LNCAP (cell line): ENCODE measurements at regions not wholly inside any gene's neighbourhood (a gene's known extent, or its start where the extent isn't known, plus 50 kb on each side); places are given as distances from the start of the nearest gene placed in this dataset.

Experiments
- CTCF ChIP-seq: fragments of 450-650 bp; IDR thresholded peaks from 2 replicates; pipeline ENCODE4 v1.5.1; 2017; ENCODE audit warnings: mild to moderate bottlenecking

DNA sequence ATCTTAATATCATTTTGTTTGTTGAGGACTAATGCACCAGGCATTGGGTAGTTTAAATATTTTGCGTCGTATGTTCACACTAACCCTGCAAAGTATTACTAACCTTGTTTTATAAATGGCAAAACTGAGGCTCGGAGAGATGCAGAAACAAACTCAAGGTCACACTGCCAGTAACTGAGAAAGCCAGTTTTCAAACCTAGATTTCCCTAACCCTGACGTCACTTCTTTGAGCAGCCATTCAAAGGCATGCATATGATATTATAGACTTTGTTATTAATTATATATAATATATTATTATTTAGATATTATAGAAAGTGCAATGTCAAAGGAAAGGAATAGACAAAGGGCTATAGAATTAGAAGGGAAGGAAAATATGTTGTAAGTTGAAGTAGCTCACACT lies 167.6 kb upstream of the EOMES start:
- TF ChIP-seq CTCF = no peak

DNA sequence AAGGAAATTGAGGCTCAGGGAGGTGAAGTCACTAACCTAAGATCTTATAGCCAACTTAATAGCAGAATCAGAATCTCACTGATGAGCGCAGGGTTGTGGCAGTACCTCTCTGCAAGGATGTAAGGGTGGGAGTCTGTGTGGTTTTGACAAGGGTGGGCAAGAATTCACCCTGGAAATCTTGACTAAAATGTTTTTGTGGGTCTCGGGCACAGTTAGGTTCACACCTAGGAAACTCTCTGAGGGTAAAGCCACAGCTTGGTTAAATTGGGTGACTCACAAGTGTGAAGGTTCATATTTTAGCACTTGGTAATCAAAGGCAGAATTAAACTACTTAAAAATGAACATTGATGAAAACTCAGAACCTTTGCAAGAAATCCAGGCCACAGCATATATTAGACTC lies 178.2 kb upstream of the EOMES start:
- TF ChIP-seq CTCF = no peak

GRCh38 chr3:27903446-27903845 lies 181.3 kb upstream of the EOMES start:
- TF ChIP-seq CTCF = no peak

- no peak for TF ChIP-seq CTCF
Measured at GRCh38 chr3:27905625-27906024, 183.5 kb upstream of the EOMES start.

DNA sequence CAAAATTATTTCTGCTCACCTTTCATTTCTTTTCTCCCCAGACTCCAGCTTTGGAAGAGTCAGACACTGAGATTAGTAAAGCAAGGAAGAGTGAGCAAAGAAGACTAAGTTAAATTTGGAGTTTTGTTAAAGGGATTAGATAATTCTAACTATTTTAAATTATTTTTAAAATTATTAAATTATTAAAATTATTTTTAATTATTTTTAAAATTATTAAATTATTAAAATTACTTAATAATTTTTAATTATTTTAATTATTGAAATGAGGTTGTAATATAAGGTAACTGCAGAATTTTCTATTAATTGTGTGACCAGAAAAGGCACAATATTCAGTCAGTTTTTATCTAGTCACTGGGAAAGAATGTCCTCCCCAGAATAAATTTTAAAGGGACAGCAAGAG lies 185.0 kb upstream of the EOMES start:
- TF ChIP-seq CTCF = no peak

GRCh38 chr3:27907929-27908328 lies 185.8 kb upstream of the EOMES start:
- TF ChIP-seq CTCF = no peak

DNA sequence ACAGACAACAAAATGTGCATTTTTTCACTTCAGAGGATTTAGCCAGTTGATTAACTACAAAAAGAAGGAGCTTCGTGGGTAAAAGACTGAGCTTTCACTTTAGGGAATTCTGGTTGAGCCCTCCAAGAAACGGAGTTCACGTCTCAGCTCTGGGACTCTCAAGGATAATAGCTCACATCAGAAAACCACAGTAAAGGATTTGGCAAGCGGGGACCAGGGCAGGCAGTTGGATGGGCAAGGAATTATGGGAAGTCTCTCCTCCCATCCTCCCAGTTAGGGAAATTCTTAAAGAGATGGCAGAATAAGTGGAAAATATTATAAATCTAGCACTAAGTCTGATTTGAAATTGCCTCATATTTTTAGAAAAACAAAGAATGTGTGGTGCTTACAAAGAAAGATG lies 188.3 kb upstream of the EOMES start:
- no peak for TF ChIP-seq CTCF

DNA sequence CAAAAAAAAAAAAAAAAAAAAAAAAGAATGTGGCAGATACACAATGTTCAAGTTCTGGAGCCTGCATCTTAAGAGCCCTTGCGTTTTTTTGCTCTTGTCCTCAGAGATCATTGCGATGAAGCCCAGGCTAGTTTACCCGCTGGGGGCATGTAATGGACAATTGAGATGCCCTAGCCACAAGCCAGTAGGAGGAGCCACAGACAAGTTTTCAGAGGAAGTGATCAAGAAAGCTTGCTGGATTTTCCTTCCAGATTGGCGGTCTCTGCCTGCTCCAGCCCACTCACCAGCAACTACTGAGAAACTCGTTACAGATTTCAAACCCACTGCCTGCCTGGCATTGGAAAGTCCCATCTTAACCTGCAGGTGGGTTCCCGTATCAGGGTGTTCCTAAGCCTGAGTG lies 192.1 kb upstream of the EOMES start:
- peak; percentile 45 for TF ChIP-seq CTCF
